SIG-M5 treated with dmso at 0.1 percent for 504 hours (cell line): ENCODE measurements at regions not wholly inside any gene's neighbourhood (a gene's known extent, or its start where the extent isn't known, plus 50 kb on each side); places are given as distances from the start of the nearest gene placed in this dataset.
A peak's percentile ranks its signal among the peaks of the same experiment; 100 is the strongest.
"Not testable (repeated sequence)": the region's sequence is repeated elsewhere in the genome, so short reads cannot be mapped to it uniquely, and the experiment has no call there.

Experiments used
- DNase-seq: peaks from one replicate; lab custom pipeline; 2025; ENCODE audit not compliant: unreplicated experiment; lab: John Stamatoyannopoulos, UW

DNA sequence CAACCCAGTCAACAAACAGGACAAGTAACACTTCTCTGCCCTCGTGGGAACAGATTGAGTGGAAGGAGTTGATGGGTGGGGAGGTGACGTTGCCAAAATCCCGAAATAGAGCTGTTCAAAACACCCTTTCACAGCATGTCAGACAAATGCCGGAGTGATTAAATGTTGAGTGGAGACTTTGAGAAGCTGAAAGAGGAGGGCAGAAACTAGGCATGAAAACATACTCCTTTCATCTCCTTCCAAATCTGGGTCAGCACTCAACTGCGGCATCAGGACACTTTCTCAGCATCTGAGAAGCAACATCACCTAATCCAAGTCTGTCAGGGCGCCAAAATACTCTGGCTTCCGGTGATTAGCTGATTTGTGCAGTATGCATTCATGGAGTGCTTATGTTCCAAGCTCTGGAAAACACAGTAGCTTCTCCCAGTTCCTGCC is 51.5 kb upstream of the MRI1 start:
- DNase-seq: no peak

DNA sequence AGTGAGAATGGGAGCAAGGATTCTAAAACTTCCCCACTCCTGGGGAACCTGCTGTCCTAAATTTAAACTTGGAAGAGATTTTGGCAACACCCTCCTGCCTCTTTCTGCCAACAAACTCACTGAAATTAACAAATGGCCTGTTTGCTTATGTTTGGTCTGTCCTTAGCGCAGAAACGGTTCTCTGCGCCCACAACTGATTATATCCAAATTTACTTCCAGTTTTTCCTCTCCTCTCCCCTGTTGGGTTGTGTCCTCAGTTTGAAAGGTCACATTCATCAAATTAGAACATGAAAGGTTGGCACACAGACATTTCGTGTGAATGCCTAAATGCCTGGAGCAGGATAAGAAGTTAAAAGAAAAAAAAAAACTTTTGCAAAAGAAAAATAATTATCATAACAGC is 56.4 kb upstream of the MRI1 start:
- no peak for DNase-seq

DNA sequence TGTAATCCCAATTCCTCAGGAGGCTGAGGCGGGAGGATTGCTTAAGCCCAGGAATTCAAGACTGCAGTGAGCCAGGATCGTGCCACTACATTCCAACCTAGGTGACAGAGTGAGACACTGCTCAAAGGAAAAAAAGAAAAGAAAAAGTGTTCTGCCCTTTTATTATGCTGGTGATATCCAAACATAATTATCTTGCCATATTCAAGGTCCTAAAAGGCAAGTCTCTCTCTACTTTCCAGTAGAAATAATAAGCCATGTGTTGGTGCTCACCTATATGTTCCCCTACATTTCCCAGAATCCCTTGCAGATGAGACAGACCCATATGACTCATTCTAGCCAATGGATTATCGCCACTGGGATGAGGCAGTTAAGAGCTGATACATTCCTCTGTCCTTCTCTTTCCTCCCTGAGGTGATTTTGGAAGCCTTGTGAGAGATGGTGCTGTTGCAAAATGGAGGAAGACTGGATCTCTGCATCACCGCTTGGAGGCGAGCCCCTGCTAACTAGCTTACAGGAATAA is 58.3 kb upstream of the MRI1 start:
- DNase-seq: no peak

GRCh38 chr19:13705201-13705600 is 59.1 kb upstream of the MRI1 start:
- DNase-seq: no peak

DNA sequence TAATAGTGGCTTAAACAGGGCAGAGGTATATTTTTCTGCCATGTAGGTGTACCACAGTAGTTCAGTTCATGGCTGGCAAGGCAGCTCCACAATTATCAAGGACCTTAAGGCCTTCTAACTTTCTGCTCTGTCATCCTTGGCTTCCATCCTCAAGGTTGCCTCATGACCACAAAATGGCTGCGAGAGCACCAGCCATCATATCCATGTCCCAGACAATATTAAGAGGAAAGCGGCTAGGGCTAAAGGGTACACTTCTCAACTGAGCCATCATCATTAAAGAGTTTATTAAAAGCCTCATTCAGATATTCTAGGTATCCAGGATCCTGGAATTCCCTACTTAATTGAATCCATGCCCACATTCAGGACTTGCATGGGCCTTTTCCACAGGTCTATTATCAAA is 62.7 kb upstream of the MRI1 start:
- no peak for DNase-seq

DNA sequence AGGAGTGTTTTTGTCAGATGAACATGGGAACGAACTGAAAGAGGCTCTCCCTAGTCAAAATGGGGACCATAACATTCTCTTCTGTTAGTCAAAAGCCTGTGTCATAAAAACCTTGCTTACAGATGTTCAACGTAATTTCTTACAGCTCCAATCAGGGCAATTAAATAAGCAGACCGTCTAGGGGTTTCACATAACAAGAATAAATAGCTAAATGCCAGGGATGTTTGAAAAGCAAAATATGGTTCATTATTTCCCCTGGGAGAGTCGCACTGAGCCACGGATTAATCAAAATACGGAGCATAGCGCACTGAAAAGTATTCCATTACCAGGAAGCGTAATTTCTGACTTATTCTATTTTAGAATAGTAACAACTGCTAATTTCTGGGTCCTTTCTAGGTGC is 63.7 kb upstream of the MRI1 start:
- no peak for DNase-seq

DNA sequence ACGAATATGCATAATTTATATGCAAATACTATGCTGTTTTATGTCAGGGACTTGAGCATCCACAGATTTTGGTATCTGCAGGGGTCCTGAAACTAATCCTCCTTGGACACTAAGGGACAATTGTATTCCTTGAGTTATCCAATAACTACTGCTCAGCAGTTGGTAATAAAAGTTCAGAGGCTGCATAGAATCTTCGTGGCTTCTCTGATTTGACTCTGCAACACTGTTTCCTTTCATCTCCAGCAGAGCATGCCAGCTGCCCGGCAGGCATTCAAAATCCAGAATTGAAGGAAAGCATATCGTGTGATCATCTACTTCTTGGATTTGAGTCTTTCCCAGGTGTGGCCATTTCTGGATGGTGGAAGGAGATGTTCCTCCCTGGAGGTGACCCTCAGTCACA is 64.5 kb upstream of the MRI1 start:
- DNase-seq: no peak

DNA sequence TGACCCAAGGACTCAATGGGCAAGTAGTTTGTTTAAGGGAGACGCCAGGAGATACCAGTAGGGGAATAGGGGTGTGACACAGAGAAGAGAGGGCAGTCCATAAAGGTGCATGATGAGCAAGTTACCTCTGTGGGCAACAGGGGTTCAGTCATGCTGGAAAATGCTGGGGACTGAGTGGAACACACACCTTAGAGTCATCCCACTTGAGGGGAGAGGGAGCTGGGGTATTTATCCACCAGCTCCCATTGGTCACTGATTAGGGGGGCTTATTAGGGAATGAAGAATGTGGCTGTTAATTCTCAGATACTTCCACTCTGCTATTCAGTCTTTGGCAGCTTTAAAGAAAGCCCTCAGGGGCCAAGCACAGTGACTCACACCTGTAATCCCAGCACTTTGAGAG is 67.5 kb upstream of the MRI1 start:
- DNase-seq: no peak

DNA sequence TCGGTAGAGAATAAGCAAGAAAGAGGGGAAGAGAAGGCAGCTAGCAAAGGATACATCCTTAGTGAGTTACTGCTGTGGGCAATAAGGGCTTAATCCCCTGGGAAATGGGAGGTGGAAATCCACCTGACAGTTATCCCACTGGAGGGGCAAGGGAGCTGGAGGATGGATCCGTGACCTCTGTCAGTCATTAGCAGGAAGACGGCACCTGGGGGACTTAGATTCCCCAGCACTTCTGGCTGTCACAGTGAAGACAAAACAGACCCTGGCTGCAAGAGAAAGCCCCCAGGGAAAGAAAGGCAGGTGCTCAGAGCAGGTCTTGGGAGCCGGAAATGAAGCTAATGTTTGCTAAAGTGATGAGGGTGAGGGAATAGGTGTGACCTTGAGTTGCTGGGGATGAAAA is 70.4 kb upstream of the MRI1 start:
- no peak for DNase-seq

GRCh38 chr19:13691569-13692435 is 72.5 kb upstream of the MRI1 start:
- no peak for DNase-seq

DNA sequence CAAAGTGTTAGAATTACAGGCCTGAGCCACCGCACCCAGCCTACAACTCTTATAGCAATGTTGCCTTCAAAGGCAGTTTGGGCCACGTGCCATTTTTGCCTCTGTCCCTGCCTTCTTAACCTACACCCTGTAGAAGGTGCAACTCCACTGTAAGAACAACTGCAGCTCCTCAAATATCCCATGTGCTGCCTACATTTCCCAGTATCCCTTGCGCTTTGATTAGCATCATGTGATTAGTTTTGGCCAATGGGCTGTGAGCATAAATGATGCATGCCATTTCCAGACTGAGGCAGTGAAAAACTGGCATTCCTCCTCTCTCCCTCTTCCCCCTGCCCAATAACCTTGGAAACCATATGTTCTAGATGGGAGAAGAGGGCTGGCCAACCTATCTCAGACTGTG is 75.2 kb upstream of the MRI1 start:
- peak; percentile 11 for DNase-seq

GRCh38 chr19:13684021-13684420 is 80.3 kb upstream of the MRI1 start:
- DNase-seq: no peak

DNA sequence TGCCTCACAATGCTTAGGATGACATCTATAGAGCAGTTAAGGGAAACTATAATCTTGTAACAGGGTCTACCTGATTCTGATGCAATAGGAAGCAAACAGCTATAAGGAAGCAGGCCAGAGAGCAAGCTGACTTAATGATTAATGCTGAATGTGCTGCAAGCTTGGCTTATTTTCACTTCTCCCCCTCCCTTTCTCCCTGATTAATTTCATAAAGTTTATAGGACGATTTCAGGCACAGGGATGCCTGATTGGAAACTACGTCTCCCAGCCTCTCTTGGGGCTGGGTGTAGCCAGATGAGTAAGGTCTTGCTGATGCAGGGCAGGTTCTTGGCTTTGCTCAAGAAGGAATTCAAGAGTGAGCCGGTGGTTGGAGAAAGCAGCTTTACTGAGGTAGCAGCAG is 82.8 kb upstream of the MRI1 start:
- no peak for DNase-seq

DNA sequence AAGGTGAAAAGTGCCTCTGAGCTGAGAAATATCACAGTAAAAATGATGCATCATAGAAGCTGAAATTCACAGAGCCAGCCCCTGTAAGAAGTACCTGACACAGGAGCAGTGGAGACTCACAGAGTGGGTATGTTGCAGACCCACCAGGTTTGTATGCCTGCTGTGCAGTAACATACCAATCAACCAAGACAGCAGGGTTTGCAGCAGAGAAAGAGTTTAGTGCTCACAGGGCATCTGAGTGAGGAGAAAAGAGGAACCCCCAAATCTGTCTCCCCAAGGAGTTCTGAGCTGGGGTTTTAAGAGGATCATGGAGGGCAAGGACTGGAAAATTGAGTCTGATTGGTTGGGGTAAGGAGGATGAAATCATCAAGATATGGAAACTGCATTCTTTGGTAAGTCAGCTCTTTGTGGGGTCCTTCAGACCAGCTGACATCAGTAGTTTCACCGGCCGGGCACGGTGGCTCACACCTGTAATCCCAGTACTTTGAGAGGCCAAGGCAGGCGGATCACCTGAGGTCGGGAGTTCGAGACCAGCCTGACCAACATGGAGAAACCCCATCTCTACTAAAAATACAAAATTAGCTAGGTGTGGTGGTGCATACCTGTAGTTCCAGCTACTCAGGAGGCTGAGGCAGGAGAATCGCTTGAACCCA is 83.5 kb upstream of the MRI1 start:
- DNase-seq: not testable (repeated sequence)

GRCh38 chr19:13676967-13677366 is 87.4 kb upstream of the MRI1 start:
- not testable (repeated sequence) for DNase-seq

DNA sequence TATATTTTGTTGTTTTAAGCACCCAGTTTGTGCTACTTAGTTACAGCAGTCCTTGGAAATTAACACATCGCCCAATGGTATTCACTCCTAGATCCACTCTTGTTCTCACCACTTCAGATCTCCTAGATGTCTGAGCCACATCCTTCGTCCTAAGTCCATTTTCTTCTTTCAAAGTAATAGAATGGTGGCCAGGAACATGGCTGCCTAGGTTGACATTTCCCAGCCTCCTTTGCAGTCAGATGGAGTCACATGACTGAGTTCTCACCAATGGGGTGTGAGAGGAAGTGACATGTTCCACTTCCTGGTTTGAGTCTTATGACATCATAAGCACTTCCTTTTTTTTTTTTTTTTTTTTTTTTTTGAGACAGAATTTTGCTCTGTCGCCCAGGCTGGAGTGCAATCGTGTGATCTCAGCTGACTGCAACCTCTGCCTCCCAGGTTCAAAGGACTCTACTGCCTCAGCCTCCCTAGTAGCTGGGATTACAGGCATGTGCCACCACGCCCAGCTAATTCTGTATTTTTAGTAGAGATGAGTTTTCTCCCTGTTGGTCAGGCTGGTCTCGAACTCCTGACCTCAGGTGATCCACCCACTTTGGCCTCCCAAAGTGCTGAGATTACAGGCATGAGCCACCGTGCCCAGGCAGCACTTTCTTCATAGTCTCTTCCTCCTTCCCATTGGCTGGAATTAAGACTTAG is 91.7 kb upstream of the MRI1 start:
- DNase-seq: peak; percentile 19

DNA sequence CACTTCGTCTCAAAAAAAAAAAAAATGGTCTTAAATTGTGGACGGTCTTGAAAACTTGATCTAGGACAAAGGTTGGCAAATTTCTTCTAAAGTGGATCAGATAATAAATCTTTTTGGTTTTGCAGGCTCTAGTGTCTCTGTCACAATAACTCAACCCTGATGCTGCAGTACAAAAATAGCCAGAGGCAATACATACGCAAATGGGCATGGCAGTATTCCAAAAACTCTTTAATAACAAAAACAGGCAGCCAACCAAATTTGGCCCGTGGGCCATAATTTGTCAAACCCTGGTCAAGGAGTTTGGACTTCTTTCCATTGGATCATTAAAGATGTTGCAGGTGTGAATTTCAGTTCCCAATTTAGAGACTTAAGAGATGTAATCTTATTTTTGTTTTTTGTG is 93.5 kb upstream of the MRI1 start:
- no peak for DNase-seq

GRCh38 chr19:13669780-13670355 is 94.5 kb upstream of the MRI1 start:
- no peak for DNase-seq

GRCh38 chr19:13668964-13669363 is 95.4 kb upstream of the MRI1 start:
- DNase-seq: no peak

GRCh38 chr19:13666165-13666564 is 98.2 kb upstream of the MRI1 start:
- no peak for DNase-seq

DNA sequence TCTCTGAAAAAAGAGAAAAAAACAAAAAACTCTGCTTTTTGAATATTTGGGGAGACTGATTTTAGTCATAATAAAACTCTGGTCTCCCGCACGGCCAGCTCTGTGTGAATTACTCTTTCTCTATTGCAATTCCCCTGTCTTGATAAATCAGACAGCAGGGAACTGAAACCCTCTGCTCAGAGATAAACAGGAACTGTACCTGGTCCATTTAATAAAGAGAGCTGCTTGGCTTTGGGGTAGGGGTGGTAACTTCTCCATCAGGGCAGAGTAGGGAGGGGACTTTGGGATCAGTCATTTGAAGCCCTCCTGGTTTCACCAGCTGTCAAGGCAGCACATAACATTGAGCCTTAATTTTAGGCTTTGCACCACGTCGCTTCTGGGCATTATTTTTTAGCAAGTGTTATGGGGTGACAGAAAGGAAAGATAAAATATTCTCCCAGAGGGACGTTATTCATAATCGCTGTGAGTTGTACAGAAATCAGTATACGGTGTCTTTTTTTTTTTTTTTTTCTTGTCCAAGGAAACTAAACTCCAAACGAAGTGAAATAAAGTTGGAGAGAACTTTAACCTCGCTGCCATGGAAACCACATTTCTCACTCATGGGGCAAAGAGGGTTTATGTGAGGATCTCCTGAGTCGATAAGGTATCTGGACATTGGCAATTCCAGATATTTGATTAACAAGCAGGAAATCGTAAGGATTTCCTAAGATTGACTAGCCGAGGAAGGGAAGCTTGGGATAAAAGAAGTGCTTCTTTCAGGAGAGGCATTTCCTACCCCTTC is 99.0 kb upstream of the MRI1 start:
- no peak for DNase-seq
